ENCODE measurements at regions not wholly inside any gene's neighbourhood (a gene's known extent, or its start where the extent isn't known, plus 50 kb on each side); places are given as distances from the start of the nearest gene placed in this dataset.
A peak's percentile ranks its signal among the peaks of the same experiment; 100 is the strongest.

DNA sequence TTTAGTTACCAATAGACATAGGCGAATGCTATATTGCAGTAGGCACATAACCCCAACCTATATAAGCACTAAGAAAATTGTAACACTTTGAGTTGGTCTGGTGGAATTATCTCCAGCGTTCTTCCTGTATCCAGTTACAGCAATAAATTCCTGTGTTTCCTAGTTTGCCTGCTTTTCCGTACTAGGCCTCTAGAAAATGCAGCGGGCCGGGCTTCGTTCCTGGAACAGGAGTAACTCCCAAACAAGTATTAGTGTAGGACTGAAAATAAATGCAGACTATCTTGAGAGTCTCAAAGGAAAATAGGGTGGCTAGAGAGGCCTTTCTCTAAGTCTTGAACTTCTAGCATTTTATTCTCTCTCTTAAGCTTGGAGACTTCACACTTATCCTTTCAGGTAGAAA lies 159.8 kb downstream of the OR13H1 start:
- no peak for DNase-seq (ENCODE audit: low read depth in 3 of 3)

DNA sequence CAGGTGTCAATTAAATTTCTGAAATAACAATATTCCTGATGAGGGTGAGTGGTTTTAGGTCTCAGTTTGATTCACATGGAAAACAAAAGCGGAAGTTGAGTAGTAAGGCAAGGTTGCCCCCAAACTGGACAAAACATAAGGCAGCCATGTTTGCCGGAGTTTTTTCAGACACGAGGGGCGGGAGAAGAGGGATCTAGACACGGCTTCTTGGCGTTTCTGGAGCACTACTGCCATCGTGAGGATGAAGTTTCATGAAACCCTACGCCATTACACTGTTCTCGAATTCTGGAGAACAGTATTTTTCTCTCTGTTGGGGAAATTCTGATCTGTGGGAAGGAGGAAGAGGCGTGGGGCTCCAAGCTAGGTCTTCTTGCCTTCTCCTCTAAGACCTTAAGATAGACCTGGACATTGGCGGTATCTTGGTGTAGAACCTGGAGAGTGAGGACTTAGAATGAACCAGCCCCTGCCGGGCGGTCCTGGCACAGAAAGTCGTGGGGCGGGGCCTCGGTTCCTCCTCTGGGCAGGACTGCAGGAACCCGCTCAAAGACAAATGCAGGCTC lies 160.3 kb downstream of the OR13H1 start:
- DNase-seq (ENCODE audit: low read depth in 3 of 3), result peak in 1 of 3 donors; percentile 80

DNA sequence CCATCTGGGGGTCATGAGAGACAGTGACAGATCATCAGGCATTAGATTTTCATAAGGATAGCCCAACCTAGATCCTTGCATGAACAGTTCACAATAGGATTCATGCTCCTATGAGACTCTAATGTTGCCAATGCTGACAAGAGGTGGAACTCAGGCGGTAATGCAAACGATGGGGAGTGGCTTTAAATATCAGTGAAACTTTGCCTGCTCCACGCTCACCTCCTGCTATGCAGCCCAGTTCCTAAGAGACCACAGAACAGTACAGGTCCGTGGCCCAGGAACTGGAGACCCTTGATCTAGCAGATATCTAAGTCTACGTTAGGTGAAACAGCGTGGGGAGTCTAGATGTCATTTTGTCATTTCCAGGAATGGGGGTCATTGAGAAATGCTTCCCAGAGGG lies 165.7 kb downstream of the OR13H1 start:
- no peak for DNase-seq (ENCODE audit: low read depth in 3 of 3)

- no peak for DNase-seq (ENCODE audit: low read depth in 3 of 3)
Measured at GRCh38 chrX:131711478-131711867, 167.6 kb downstream of the OR13H1 start.

DNA sequence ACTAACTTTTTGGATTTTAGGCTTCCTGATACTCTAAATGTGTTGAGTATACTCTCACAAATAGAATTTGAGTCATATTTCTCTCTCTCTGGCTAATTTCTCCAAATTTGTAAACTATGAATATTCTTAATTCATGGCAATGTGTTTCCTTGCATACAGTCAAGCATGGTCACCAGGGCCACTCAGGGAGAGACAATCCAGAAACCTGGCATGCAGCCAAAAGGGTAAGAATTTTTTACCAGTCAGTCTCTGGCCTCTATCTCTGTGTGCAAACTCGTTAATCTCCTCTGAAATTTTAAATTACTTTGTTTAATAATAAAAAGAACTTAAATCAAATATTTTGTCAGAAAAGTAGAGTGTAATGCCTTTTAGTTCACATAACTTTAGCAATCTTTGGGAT lies 179.8 kb downstream of the OR13H1 start:
- DNase-seq (ENCODE audit: low read depth in 3 of 3), result no peak

DNA sequence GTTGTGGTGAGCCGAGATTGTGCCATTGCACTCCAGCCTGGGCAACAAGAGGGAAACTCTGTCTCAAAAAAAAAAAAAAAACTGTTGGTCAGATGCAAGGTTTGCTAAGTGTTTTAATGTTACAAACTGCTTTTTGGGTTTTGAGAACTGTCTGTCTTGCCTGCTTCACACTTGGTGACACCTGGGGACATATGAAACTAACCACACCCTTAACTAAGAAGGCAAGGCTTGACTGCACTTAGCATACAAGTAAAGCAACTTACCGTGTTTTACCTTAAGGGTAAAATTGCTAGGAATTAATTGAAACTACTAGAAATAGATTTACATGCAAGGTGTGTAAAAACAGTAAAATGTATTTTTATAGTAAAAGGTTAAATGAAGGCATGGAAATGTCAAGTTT lies 180.4 kb downstream of the OR13H1 start:
- no peak for DNase-seq (ENCODE audit: low read depth in 3 of 3)

- DNase-seq (ENCODE audit: low read depth in 3 of 3), result no peak
Measured at GRCh38 chrX:131725001-131725654, 181.3 kb downstream of the OR13H1 start.

GRCh38 chrX:131727778-131728177 lies 183.9 kb downstream of the OR13H1 start:
- DNase-seq (ENCODE audit: low read depth in 3 of 3), result no peak

GRCh38 chrX:131728295-131729145 lies 184.6 kb downstream of the OR13H1 start:
- DNase-seq (ENCODE audit: low read depth in 3 of 3), result peak in 1 of 3 donors; percentile 61

DNA sequence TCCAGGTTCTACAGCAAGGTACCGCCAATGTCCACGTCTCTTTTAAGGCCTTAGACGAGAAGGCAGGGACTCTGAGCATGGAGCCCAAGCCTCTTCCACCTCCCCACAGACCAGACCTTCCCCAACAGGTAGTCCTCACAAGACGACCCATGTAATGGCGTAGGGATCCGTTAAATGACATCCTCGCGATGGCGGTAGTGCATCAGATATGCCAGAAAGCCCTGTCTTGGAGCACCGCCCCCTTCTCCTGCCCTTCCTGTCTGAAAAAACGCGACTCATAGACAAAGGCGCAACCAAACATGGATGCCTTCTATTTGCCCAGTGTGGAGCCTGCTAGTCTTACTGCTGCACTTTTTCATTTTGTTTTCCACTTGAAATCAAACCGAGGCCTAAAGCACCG lies 185.4 kb downstream of the OR13H1 start:
- DNase-seq (ENCODE audit: low read depth in 3 of 3), result peak in 1 of 3 donors; percentile 60

DNA sequence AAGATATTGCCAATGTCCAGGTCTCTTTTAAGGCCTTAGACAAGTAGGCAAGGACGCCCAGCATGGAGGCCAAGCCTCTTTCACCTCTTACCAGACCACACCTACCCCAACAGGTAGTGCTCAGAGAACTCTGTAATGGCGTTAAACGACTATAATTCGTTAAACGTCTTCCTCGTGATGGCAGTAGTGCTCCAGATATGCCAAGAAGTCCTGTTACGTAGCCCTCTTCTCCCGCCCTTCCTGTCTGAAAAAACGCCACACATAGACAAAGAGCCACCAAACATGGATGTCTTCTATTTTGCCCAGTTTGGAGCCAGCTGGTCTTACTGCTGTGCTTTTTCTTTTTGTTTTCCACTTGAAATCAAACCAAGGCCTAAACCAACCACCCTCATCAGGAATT lies 190.7 kb downstream of the OR13H1 start:
- DNase-seq (ENCODE audit: low read depth in 3 of 3), result peak in 1 of 3 donors; percentile 58

GRCh38 chrX:131735127-131735526 lies 191.3 kb downstream of the OR13H1 start:
- no peak for DNase-seq (ENCODE audit: low read depth in 3 of 3)

DNA sequence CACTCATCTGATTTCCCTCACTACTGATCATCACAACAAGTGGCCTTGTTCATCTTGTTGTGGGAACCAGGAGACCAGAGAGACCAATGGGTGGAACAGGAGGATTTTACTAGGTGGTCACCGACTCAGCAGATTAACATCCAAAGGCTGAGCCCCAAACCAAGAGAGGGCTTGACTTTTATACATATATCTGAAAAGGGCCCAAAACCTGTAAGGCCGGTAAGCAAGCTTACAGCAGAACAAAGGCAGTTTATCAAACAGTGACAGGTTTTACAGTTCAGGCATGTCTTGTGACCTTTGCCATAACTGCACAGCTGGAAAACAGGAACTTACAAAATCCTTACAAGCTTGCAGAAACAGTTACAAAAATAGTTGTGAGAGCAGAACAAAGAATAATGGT lies 195.9 kb downstream of the OR13H1 start:
- DNase-seq (ENCODE audit: low read depth in 3 of 3), result no peak

DNA sequence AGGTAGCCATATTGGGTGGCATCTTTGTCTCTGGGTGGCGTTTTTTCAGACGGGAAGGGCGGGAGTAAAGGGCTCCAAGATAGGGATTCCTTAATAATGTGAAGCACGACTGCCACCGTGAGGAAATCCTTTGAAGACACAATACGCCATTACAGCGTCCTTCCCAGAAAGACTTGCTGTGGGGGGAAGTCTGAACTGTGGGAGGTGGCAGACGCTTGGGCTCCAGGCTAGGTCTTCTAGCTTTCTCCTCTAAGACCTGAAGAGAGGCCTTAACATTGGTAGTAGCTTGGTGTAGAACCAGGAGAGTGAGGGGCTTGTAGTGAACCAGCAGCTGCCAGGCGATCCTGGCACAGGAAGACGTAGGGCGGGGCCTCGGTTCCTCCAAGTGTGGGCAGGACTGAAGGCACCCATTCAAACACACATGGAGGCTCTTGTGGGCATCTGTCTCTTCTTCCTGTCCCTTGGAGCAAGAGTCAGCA lies 197.3 kb downstream of the OR13H1 start:
- DNase-seq (ENCODE audit: low read depth in 3 of 3), result peak in 1 of 3 donors; percentile 74

GRCh38 chrX:131745942-131746489 lies 202.1 kb downstream of the OR13H1 start:
- DNase-seq (ENCODE audit: low read depth in 3 of 3), result no peak

DNA sequence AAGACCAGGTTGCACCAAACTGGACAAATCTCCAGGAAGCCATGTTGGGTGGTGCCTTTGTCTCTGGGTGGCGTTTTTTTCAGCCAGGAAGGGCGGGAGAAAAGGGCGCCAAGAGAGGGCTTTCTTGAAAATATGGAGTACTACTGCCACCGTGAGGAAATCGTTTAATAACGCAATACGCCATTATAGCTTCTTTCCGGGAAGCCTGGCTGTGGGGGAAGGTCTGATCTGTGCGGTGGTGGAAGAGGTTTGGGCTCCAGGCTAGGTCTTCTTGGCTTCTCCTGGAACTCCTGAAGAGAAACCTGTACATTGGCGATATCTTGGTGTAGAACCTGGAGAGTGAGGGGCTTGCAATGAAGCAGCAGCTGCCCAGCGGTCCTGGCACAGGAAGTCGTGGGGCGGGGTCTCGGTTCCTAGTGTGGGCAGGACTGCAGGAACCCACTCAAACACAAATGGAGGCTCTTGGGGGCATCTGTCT lies 202.7 kb downstream of the OR13H1 start:
- DNase-seq (ENCODE audit: low read depth in 3 of 3), result peak in 1 of 3 donors; percentile 56

GRCh38 chrX:131747173-131747572 lies 203.3 kb downstream of the OR13H1 start:
- no peak for DNase-seq (ENCODE audit: low read depth in 3 of 3)

DNA sequence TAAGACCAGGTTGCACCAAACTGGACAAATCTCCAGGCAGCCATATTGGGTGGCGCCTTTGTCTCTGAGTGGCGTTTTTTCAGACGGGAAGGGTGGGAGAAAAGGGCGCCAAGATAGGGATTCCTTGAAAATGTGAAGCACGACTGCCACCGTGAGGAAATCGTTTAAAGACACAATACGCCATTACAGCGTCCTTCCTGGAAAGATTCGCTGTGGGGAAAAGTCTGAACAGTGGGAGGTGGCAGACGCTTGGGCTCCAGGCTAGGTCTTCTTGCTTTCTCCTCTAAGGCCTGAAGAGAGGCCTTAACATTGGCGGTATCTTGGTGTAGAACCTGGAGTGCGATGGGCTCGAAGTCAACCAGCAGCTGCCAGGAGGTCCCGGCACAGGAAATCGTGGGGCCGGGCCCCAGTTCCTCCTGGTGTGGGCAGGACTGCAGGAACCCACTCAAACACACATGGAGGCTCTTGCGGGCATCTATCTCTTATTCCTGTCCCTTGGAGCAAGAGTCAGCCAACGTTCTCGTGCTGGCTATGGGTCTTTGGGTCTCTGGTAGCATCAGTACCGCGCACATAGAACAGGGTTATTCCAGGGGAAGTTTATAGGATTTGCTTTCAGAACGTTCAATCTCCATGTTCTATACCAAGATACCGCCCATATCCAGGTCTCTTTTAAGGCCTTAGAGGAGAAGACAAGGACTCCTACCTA lies 208.8 kb downstream of the OR13H1 start:
- peak in 1 of 3 donors; percentile 62 for DNase-seq (ENCODE audit: low read depth in 3 of 3)

GRCh38 chrX:131762802-131763234 lies 218.9 kb downstream of the OR13H1 start:
- DNase-seq (ENCODE audit: low read depth in 3 of 3), result peak in 1 of 3 donors; percentile 48

- peak in 1 of 3 donors; percentile 69 for DNase-seq (ENCODE audit: low read depth in 3 of 3)
Measured at GRCh38 chrX:131763674-131764073, 219.8 kb downstream of the OR13H1 start.

GRCh38 chrX:131764216-131764615 lies 220.3 kb downstream of the OR13H1 start:
- DNase-seq (ENCODE audit: low read depth in 3 of 3), result no peak

All from stimulated activated CD4-positive, alpha-beta T cell treated with anti-CD3 and anti-CD28 coated beads, TNF-alpha, amount 100 ng/mL, for 48 hours (primary cell).